Suprapubic skin (tissue), 4 donors: ENCODE measurements at regions not wholly inside any gene's neighbourhood (a gene's known extent, or its start where the extent isn't known, plus 50 kb on each side); places are given as distances from the start of the nearest gene placed in this dataset.

Experiments
- EP300 ChIP-seq: sonication (generic); formaldehyde crosslinking; IDR thresholded peaks from one replicate; pipeline ENCODE4 v1.6.1; 2017; ENCODE audit warnings: antibody characterized with exemption
- POLR2A ChIP-seq, 2 donors: fragments of 450-650 bp; IDR thresholded peaks; one replicate each; pipeline ENCODE4 v1.6.1; 2017; ENCODE audit warnings: antibody characterized with exemption in 2 of 2, mild to moderate bottlenecking in 2 of 2, moderate library complexity in 2 of 2
- POLR2AphosphoS5 ChIP-seq, 3 donors: sonication (generic); formaldehyde crosslinking; IDR thresholded peaks; one replicate each; pipeline ENCODE4 v1.6.1; 2017; ENCODE audit warnings: antibody characterized with exemption in 3 of 3

DNA sequence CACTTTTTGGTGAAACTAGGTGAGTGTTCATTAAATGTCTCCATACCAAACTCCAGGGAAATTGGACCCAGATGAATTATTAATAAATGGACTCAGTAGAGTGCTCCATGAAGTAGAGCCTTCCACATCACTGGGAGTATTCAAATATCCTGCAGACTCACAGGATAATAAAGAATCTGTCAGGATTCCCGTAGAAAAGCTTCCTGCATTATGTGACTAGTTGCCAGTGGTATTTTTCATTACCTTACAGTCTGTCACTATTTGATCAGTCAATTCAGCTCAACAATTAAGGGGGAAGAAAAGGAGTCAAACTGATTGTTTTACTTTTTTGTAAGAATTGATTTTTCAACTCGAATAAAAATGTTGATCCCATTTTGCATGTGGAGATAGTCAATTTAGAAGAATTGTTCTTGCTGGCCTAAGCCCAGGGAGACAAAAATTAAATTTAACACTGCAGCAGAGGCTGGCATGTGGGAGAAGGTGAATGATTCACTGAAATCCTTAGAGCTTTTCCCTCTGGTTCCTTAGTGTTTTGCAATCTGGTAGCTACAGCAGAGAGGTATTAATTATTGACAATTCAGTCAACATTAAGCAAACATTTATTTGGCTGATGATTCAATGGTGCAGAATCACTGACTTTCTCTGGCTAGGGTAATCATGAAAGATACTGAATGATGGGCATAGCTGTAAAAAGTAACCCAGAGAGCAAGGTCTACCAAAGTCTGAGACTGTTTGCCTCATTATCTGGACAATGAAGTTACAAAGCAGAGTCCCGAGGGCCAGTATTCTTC is 442.4 kb downstream of the CD83 start:
- TF ChIP-seq POLR2AphosphoS5 (IDR thresholded peaks at IDR 0.05) (no peak), EP300 (no peak), POLR2A (IDR thresholded peaks at IDR 0.05) (no peak)
